GM12872 (cell line): ENCODE measurements at regions not wholly inside any gene's neighbourhood (a gene's known extent, or its start where the extent isn't known, plus 50 kb on each side); places are given as distances from the start of the nearest gene placed in this dataset.

Experiments
- TF ChIP-seq, protein P1 (sequence below): IDR thresholded peaks from 3 replicates; pipeline ENCODE4 v1.5.1; 2011; ENCODE audit warnings: low read depth, mild to moderate bottlenecking, low read length, moderate library complexity; ENCODE audit not compliant: insufficient read depth

GRCh38 chr6:169019727-169020491, 233.7 kb downstream of the THBS2 start:
- TF ChIP-seq, protein P1, sequence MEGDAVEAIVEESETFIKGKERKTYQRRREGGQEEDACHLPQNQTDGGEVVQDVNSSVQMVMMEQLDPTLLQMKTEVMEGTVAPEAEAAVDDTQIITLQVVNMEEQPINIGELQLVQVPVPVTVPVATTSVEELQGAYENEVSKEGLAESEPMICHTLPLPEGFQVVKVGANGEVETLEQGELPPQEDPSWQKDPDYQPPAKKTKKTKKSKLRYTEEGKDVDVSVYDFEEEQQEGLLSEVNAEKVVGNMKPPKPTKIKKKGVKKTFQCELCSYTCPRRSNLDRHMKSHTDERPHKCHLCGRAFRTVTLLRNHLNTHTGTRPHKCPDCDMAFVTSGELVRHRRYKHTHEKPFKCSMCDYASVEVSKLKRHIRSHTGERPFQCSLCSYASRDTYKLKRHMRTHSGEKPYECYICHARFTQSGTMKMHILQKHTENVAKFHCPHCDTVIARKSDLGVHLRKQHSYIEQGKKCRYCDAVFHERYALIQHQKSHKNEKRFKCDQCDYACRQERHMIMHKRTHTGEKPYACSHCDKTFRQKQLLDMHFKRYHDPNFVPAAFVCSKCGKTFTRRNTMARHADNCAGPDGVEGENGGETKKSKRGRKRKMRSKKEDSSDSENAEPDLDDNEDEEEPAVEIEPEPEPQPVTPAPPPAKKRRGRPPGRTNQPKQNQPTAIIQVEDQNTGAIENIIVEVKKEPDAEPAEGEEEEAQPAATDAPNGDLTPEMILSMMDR, result no peak

DNA sequence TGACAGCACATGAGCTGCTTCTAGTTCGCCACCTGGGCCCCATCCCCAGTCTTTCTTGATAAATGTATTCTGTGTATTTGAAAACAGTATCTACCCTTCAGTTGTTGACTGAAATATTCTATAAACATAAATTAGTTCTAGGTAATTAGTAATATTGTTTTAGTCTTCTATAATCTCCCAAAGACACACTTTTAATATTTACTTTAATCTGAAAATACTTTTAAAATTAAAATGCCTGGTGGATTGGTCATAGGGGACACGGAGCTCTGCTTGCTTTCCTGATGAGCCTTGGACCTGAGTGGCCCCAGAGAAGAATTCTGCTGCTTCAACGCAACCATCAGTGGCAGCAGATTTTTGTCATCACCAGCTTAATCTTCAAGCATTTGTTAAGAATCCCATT, 234.5 kb downstream of the THBS2 start:
- TF ChIP-seq, protein P1, result no peak

GRCh38 chr6:169016758-169017157, 236.9 kb downstream of the THBS2 start:
- TF ChIP-seq, protein P1, result no peak

DNA sequence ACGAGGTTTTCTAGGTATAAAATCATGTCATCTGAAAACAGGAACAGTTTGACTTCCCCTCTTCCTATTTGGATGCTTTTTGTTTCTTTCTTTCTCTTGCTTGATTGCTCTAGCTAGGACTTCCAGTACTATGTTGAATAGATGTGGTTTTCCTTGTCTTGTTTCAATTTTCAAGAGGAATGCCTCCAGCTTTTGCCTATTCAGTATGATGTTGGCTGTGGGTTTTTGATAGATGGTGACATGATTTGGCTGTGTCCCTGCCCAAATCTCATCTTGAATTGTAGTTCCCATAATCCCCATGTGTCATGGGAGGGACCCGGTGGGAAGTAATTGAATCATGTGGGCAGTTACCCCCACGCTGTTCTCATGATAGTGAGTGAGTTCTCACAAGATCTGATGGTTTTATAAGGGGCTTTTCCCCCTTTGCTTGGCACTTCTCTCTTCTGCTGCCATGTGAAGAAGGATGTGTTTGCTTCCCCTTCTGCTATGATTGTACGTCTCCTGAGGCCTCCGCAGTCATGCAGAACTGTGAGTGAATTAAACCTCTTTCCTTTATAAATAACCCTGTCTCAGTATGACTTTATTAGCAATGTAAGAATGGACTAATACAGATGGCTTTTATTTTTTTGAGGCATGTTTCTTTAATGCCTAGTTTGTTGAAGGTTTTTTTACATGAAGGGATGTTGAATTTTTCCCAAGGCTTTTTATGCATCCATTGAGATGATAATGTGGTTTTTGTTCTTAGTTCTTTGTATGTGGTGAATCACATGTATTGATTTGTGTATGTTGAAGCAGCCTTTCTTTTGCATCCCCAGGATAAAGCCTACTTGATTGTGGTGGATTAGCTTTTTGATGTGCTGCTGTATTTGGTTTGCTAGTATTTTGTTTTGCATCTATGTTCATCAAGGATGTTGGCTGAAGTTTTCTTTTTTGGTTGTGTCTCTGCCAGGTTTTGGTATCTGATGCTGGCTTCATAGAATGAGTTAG, 239.1 kb downstream of the THBS2 start:
- TF ChIP-seq, protein P1, result no peak

GRCh38 chr6:169009628-169010027, 244.0 kb downstream of the THBS2 start:
- TF ChIP-seq, protein P1, result no peak

- TF ChIP-seq, protein P1, result no peak
Measured at GRCh38 chr6:169008641-169009257, 244.9 kb downstream of the THBS2 start.

GRCh38 chr6:169005166-169005565, 248.5 kb downstream of the THBS2 start:
- TF ChIP-seq, protein P1, result no peak
